HG02678 (cell line): ENCODE measurements at regions not wholly inside any gene's neighbourhood (a gene's known extent, or its start where the extent isn't known, plus 50 kb on each side); places are given as distances from the start of the nearest gene placed in this dataset.
"Not testable (repeated sequence)": the region's sequence is repeated elsewhere in the genome, so short reads cannot be mapped to it uniquely, and the experiment has no call there.

Experiments
- ATAC-seq: cut with Tn5 transposase; IDR thresholded peaks from one replicate; pipeline ENCODE4 v1.9.1; 2021; ENCODE audit warnings: mild to moderate bottlenecking, moderate library complexity; ENCODE audit not compliant: unreplicated experiment

DNA sequence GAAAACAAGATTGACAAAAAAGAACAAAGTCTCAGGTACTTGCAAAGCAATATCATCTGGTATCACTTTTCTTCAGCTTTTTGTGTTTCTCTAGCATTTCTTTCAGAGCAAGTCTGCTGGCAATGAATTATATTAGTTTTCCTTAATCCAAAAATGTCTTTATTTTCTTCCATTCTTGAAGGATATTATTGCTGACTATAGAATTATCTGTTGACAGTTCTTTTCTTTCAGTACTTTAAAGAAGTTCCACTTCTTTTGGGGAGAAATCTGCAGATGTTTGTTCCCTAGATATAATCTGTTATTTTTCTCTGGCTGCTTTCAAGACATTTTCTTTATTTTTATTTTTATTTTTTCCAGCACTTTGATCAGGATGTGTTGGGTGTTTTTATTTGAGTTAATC, 161.8 kb upstream of the SPRED2 start:
- no peak for ATAC-seq

DNA sequence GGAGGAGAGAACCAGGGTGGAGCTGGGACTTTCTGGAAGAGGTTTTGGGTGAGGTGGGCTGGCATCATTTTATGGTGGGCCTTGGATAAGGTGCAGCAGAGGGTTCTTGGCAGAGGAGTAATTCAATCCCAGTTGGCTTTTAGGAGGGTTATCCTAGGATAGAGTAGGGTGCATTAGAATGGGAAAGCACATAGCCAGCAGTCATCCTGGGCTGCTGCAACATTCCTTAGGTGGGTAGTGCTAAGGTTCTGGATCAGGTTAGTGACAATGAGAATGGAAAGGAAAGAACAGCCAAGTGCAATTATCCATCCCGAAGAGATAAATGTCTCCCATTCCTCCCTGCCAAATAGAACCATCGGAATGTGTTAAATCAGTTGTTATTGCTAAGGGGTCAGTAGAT, 157.3 kb upstream of the SPRED2 start:
- no peak for ATAC-seq

DNA sequence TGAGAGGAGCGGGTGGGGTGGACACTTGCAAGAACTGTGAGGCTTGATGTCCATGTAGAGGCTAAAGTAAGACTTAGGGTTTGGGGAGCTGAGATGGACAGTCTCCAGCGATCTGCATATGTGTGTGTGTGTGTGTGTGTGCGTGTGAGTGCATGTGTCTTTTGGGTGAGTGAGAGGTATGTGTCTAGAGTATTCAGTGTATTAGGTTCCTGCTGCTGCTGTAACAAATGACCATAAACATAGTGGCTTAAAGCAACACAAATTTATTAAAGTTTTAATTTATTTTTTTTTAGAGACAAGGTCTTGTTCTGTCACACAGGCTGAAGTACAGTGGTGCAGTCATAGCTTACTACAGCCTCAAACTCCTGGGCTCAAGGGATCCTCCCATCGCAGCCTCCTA, 155.4 kb upstream of the SPRED2 start:
- no peak for ATAC-seq

DNA sequence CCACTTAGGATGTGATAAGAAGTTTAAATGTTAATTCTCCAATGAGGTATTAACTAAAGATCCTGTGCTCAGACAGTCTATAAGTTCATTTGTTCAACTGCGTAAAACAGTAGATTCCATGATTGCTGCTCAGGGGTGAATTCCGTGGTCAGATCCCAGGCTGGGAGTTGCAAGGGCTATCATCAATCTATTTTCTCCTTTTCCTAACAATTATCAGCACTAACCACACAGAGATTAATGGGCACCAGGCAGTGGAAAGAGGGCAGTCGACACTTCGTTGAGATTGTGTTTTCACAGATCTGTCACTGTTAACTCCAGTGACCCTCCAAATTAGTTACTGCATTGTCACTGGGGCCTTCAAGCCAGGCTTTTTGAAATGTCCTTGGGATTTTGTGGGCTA, 154.1 kb upstream of the SPRED2 start:
- ATAC-seq, result no peak

DNA sequence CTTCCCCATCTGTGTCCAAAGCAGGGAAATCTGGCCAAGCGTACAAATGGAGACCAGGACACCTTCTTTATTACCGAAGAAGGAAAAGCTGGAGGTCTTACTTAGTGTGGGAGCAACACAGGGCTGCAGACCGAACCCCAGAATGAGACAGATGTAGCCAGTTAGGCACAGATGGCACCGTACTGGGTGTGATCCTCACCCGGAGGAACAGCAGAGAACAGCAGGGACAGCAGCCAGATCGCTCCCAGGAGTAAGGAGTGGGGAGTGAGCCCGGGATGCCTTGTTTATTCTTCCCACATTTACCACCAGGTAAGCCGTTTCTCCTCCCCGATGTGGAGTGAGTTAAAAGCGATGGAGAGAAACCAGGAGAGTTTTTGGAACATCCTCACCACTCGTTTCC, 150.7 kb upstream of the SPRED2 start:
- no peak for ATAC-seq

DNA sequence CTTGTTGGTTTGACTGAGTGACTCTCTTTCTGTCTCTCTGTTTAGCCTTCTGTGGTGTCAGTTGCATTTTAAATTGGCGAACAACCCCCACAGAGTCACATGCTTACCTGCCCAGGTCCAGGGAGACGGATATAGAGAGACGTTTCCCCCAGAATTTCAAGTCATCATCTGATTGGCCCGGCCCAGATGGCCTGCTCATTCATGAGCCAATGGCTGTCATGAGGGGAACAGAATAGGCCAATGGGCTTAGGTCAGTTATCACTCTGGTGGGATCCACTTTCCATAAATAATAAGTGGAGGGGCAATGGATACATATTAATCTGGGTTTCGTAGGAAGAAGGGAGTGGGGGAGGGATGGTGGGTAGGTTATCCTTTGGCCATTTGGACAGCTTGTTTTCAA, 150.0 kb upstream of the SPRED2 start:
- no peak for ATAC-seq

DNA sequence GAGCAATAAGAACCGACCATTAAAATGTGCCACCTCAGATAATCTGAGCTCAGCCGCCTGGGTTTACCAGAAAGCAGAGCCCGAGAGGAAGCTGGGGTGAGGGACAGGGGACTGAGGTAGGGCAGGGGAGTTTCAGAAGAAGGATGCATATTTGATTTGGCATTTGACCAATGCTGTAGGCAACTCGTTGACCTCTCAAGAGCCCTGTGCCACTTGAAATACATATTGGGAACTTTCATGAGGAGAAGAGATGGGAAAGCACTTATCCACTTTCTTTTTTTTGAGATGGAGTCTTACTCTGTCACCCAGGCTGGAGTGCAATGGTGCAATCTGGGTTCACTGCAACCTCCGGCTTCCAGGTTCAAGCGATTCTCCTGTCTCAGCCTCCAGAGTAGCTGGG, 148.4 kb upstream of the SPRED2 start:
- ATAC-seq, result no peak

DNA sequence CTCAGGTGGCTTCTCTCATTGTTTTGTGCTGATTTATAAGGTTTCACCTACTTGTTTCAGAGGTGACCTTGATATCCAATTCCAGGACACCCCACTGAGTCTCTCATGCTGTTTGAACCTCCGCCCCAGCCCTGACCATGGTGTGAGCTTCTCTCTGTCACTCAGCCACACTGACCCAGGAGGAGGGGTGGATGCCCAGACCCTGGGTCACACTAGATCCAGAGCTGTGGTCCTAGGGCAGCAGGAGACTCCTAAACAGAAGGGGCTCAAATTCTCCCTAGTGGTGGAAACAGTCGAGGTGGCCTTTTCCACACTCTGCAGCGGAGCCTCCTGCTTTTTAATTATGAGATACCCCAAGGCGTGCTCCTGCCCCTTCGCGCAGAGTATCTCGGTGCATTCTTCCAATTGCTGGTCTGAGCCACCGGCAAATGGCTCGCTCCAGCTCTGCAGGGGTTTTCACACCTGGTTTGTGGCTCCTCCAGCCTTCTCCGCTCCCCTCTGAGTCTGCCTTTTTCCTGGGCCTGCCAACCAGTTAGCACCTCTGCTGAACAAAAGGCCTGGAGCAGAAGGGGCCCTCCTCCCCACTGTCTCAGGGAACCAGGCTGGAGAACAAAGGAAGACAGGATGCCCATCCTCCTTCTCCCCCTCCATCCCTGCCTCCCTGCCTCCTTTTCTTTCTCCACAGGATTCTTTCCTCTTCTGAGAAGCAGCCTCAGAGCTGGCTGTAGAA, 147.3 kb upstream of the SPRED2 start:
- no peak for ATAC-seq

DNA sequence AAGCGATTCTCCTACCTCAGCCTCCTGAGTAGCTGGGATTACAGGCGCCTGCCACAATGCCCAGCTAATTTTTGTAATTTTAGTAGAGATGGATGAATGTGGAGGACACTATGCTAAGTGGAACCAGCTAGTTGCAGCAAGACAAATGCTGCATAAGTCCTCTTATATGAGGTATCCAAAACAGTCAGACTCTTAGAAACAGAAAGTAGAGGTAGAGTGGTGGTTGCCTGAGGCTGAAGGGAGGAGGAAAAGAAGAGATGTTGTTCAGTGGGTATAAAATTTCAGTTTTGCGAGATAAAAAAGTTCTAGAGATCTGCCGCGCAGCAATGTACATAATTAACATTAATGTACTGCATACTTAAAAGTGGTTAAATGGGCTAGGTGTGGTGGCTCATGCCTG, 145.3 kb upstream of the SPRED2 start:
- no peak for ATAC-seq

DNA sequence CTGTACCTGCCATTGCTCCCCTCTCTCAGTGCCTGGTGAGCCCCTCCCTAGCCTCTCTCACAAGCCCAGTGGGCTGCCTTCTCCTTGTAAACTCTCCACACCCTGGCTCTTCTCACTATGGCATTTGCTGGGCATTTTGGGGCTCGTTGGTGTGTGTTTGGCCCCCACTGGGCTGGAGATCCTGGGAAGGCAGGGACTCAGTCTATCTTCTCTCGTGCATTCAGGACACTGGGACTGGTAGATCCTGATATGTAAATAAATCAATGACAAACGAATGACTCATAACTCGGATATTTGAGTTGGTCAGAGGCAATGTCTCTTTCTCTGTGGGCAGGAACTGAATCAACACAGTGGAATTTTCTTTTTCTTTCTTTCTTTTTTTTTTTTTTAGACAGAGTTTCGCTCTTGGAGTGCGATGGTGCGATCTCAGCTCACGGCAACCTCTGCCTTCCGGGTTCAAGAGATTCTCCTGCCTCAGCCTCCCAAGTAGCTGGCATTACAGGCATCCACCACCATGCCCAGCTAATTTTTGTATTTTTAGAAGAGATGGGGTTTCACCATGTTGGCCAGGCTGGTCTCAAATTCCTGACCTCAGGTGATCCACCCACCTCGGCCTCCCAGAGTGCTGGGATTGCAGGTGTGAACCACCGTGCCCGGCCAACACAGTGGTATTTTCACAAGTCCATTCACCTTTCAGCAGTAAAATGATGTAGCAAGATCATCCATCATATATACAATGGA, 144.6 kb upstream of the SPRED2 start:
- ATAC-seq, result no peak

DNA sequence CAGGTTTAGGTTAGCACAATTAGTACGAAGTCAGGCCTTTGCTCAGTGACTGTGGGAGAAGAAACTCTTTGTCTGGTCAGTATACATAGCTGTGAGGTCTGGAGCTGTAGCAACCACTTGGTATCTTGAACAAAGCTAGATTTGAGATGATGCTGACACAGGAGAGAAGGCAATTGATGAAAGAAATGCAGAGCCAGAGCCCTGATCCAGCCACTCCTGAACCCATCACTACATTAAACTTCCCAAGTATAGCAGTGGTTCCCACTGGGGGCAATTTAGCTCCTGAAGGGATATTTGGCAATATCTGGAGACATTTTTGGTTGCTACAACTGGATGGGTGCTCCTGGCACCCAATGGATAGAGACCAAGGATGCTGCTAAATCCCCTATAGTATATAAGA, 143.9 kb upstream of the SPRED2 start:
- no peak for ATAC-seq

DNA sequence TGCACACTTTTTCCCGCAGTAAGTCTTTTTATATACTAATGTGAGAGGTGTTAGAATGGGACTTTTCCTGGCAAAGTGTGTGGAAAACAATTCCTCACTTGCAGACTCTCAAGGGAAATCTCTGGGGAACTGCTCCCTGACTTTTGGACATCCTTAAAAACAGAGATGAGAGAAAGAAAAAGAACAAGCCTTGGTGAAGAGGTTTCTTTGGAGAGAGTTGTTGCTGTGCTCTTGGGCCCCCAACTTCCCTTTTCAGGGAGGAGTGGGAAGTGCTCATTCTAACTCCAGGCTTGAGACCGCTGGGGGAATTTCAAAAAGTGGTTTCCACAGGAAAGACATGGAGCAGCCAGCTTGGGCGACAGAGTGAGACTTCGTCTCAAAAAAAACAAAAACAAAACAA, 142.6 kb upstream of the SPRED2 start:
- ATAC-seq, result no peak

DNA sequence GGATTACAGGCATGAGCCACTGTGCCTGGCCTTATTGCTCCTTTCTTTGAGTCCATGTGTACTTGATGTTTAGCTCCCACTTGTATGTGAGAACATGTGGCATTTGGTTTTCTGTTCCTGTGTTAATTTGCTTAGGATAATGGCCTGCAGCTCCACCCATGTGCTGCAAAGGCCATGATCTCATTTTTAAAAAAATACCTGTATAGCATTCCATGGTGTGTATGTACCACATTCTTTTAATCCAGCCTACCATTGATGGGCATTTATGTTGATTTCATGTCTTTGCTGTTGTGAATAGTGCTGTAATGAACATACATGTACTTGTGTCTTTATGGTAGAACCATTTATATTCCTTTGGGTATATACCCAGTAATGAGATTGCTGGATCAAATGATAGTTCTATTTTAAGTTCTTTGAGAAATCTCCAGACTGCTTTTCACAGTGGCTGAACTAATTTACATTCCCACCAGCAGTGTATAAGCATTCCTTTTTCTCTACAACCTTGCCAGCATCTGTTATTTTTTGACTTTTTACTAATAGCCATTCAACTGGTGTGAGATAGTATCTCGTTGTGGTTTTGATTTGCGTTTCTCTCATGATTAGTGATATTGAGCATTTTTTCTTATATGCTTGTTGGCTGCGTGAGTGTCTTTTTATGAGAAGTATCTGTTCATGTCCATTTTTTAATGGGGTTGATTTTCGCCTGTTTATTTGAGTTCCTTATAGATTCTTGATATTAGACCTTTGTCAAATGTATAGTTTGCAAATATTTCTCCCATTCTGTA, 136.4 kb upstream of the SPRED2 start:
- ATAC-seq, result not testable (repeated sequence)

DNA sequence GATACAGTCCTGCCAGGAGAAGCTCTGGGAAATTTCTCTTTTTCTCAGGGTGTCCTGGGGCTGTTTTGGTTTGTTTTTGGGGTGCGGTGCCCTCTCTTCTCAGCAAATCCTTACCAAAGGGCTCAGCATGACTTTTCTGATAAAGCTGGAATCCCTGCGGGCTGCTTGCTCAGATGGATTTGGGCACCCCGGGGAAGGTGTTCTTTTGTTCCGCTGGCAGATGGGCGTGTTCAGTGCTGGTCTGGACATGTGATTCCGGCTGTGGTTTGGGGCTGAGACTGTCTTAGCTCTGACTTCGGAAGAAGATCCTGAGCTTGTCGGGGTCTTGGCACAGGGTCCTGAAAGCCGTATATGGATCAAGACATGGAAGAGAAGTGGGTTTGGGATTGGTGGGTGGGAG, 134.2 kb upstream of the SPRED2 start:
- ATAC-seq, result no peak

DNA sequence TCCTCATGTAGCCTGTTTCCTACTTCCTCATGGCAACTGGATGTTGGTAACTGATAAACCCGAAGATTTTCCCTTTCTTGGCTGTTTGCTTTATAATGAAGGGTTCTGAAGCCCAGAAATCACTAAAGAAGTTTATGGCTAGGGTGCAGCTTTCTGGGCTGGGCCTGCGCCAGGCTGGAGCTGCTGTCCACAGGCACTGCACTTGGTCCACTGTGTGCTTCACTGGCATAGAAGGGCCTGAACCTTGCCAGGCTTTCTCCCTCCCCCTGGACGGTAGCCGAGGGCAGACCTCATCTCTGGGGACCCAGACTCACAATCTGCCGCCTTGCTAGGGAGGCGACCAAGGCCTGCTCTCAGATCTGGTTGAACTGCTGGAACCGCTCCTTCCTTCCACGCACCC, 133.3 kb upstream of the SPRED2 start:
- no peak for ATAC-seq

DNA sequence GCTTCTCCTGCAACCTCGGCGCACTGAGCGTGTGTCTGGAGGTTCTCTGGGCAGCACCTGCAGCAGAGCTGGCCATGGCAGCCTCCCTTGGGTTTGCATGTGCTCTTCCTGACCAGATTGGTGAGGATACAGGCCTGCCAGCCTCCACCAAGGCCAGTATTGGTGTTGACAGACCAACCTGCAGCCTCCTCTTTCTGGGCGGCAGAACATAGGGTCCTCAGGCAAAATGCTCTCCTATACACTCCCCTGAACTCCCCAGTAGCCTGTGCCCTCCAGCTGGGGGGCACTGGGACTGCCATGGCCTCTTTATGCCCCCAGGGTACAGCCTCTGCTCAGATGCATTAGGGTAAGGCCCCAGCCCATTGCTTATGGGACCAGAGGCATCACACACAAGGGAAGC, 131.9 kb upstream of the SPRED2 start:
- ATAC-seq, result no peak

DNA sequence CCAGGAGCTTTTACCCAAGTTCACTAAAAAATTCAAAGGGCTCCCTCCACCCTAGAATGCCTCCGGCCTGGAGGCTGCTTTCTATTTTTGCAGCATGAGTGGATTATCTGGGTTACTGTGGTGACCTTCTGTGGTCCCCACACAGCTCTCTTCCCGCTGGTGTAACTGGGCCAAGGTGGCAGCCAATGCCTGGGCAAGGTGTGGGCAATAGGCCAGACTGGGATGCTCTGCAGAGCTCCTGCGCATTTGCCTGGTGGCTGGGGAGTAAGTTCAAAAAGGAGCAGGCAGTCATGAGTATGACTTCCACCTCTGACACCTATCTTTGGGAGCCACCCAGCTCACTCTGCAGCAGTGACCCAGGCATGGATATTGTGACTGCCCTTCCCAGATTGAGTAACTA, 130.5 kb upstream of the SPRED2 start:
- ATAC-seq, result no peak

DNA sequence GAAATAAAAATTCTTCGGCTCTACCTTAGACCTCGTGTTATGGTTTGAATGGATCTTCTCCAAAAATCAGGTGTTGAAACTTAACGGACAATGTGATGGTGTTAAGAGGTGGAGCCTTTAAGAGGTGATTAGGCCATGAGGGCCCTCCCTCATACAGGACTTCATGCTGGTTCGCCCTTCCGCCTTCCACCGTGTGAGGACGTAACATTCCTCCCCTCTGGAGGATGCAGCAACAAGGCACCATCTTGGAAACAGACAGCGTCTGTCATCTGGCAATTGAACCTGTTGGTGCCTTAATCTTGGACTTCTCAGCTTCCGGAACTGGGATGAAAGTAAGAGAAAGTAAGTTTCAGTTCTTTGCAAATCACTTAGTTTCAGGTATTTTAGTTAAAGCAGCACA, 126.3 kb upstream of the SPRED2 start:
- ATAC-seq, result no peak

DNA sequence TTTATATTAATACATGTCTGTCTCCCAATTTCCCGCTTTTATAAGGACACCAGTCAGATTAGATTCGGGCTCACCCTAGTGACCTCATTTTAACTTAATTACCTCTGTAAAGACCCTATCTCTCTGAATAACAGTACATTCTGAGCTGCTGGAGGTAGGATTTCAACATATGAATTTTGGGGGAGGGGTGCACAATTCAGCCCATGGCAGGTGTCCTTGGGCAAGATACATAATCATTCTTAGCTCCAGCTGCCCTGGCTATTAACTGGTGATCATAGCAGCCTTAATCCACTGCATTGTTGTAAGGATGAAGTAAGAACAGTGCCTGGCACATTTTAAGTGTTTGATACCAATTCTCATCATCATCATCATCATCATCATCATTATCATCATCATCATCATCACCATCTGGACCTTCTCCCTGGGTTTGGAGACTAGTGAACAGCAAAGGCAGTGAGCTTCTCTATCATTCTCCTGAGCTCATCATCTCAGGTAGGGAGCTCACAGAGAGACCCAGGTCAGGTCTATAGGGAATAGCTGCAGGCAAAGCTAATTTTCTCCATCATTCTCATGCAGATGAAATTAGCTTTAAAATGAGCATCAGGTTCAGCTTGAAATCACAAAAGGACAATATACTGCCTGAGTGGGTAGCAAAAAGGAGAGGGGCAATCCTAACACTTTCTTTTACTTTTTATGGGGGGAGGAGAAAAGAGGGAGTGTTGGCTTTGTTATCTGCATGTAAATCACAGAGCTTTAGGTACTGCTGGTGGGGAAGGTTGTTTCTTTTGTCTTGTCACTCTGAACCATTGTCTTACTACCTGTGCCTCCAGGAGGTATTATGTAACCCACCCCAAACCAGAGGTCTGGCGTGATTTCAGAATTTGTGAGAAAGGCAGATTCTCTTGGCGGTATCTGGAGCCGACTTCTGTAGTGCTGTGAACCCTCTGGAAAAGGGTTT, 125.5 kb upstream of the SPRED2 start:
- no peak for ATAC-seq

DNA sequence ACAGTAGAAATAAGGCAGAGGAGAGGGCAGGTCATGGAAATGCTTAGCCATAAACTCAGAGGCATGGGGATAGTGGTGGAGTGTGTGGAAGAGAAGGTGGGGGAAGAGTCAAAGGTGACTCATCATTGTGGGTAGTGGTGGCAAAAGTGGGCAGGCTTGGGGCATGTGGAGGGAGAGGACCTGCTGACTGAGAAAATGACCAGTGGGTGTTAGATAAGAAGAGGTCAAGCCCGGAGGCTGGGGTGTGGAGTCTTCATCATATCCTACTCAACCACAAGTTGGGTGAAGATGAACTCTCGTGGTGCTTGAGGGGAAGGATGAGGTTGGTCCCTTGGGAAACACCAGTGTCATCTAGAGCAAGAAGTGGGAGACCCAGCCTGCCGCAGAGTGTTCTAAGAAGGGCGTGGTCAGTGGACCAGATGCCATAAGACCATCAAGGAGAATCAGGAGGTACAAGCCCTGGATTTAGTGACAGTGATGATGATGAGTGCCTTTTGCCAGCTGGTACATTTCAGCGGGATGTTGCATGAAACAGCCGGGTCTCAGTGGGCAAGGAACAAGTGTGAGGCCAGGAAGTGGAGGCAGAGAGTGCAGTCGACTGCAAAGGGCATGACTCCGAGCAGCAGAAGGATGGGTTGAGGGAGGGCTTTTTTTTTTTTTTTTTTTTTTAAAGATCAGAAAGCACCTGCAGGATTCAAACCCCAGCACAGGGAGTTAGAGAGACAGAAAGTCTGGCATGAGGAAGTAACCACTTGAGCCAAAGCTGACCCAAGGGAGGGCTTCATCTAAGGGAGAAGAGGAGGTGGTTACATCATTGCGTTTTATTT, 122.6 kb upstream of the SPRED2 start:
- peak; percentile 64 for ATAC-seq
